KMS-11 (cell line): ENCODE measurements at regions not wholly inside any gene's neighbourhood (a gene's known extent, or its start where the extent isn't known, plus 50 kb on each side); places are given as distances from the start of the nearest gene placed in this dataset.

Source experiments
- H2AFZ ChIP-seq: fragments of 200-600 bp; sonication (generic); 2 replicates; pipeline ENCODE4 v1.6.1; 2016; ENCODE audit warnings: antibody characterized with exemption, mixed run types, low read depth
- H3K27ac ChIP-seq: fragments of 200-600 bp; sonication (generic); 2 replicates; pipeline ENCODE4 v1.6.1; 2016; ENCODE audit warnings: mild to moderate bottlenecking, mixed run types
- H3K27me3 ChIP-seq: fragments of 200-600 bp; sonication (generic); 2 replicates; pipeline ENCODE4 v1.6.1; 2017; ENCODE audit warnings: mild to moderate bottlenecking, low read depth, mixed run types, moderate library complexity; ENCODE audit not compliant: insufficient read depth
- H3K36me3 ChIP-seq: fragments of 200-600 bp; sonication (generic); 2 replicates; pipeline ENCODE4 v1.6.1; 2017; ENCODE audit warnings: mild to moderate bottlenecking, mixed run types; ENCODE audit not compliant: insufficient read depth
- H3K4me1 ChIP-seq: fragments of 200-600 bp; sonication (generic); 2 replicates; pipeline ENCODE4 v1.6.1; 2016; ENCODE audit warnings: mild to moderate bottlenecking, low read depth, mixed run types; ENCODE audit not compliant: poor library complexity, severe bottlenecking
- H3K4me2 ChIP-seq: fragments of 200-600 bp; sonication (generic); 2 replicates; pipeline ENCODE4 v1.7.0; 2016; ENCODE audit warnings: mild to moderate bottlenecking, mixed run types
- H3K4me3 ChIP-seq: fragments of 200-600 bp; sonication (generic); IDR thresholded peaks from 2 replicates; pipeline ENCODE4 v1.6.1; 2017; ENCODE audit warnings: low read depth, low read length, mixed read lengths; ENCODE audit not compliant: insufficient read depth
- H3K79me2 ChIP-seq: fragments of 200-600 bp; sonication (generic); 2 replicates; pipeline ENCODE4 v1.6.1; 2016; ENCODE audit warnings: low read depth, mixed run types; ENCODE audit not compliant: insufficient read depth
- H3K9ac ChIP-seq: fragments of 200-600 bp; sonication (generic); 2 replicates; pipeline ENCODE4 v1.6.1; 2016; ENCODE audit warnings: mild to moderate bottlenecking, mixed run types
- H4K20me1 ChIP-seq: fragments of 200-600 bp; sonication (generic); 2 replicates; pipeline ENCODE4 v1.6.1; 2016; ENCODE audit warnings: mild to moderate bottlenecking, mixed run types; ENCODE audit not compliant: insufficient read depth
- CTCF ChIP-seq: fragments of 200-600 bp; sonication (generic); conservative IDR thresholded peaks from 2 replicates; pipeline ENCODE4 v1.6.1; 2017; ENCODE audit warnings: low read depth, mild to moderate bottlenecking, antibody characterized with exemption, low read length, moderate library complexity, mixed read lengths

- Histone ChIP-seq H4K20me1 (no peaks in the 10 kb centered on the region), H3K36me3 (no peaks in the 10 kb centered on the region), H3K27me3 (no peaks in the 10 kb centered on the region), H3K4me1 (peaks cover 3% of the 10 kb centered on the region), H3K27ac (no peak overlapping the region), H3K9ac (no peak overlapping the region), H3K4me3 (no peak overlapping the region), H3K79me2 (no peaks in the 10 kb centered on the region), H3K4me2 (no peak overlapping the region), H2AFZ (no peak overlapping the region)
- TF ChIP-seq CTCF: no peak
Measured at GRCh38 chr12:25615119-25615518, 62.0 kb upstream of the LMNTD1 start.

GRCh38 chr12:25616286-25616685, 63.2 kb upstream of the LMNTD1 start:
- Histone ChIP-seq H3K79me2 (no peaks in the 10 kb centered on the region), H2AFZ (no peak overlapping the region), H4K20me1 (no peaks in the 10 kb centered on the region), H3K36me3 (no peaks in the 10 kb centered on the region), H3K27me3 (no peaks in the 10 kb centered on the region), H3K4me2 (no peak overlapping the region), H3K4me1 (peaks cover 3% of the 10 kb centered on the region), H3K27ac (no peak overlapping the region), H3K4me3 (no peak overlapping the region), H3K9ac (no peak overlapping the region)
- TF ChIP-seq CTCF: no peak

GRCh38 chr12:25617991-25618390, 64.9 kb upstream of the LMNTD1 start:
- H2AFZ ChIP-seq: no peak overlapping the region
- no peaks in the 10 kb centered on the region for H4K20me1 ChIP-seq
- H3K4me3 ChIP-seq: no peak overlapping the region
- H3K36me3 ChIP-seq: no peaks in the 10 kb centered on the region
- no peak overlapping the region for H3K4me2 ChIP-seq
- H3K27me3 ChIP-seq: no peaks in the 10 kb centered on the region
- no peaks in the 10 kb centered on the region for H3K79me2 ChIP-seq
- H3K27ac ChIP-seq: no peak overlapping the region
- no peak for TF ChIP-seq CTCF
- peaks cover 3% of the 10 kb centered on the region for H3K4me1 ChIP-seq
- no peak overlapping the region for H3K9ac ChIP-seq

- no peaks in the 10 kb centered on the region for H3K79me2 ChIP-seq
- H3K4me3 ChIP-seq: no peak overlapping the region
- no peaks in the 10 kb centered on the region for H3K36me3 ChIP-seq
- no peaks in the 10 kb centered on the region for H3K4me1 ChIP-seq
- no peak overlapping the region for H3K9ac ChIP-seq
- no peaks in the 10 kb centered on the region for H4K20me1 ChIP-seq
- TF ChIP-seq CTCF: no peak
- no peak overlapping the region for H3K4me2 ChIP-seq
- no peaks in the 10 kb centered on the region for H3K27me3 ChIP-seq
- H2AFZ ChIP-seq: no peak overlapping the region
- H3K27ac ChIP-seq: no peak overlapping the region
Measured at GRCh38 chr12:25623816-25624215, 70.7 kb upstream of the LMNTD1 start.

- no peaks in the 10 kb centered on the region for H3K27me3 ChIP-seq
- no peaks in the 10 kb centered on the region for H3K4me1 ChIP-seq
- no peaks in the 10 kb centered on the region for H4K20me1 ChIP-seq
- no peak overlapping the region for H3K27ac ChIP-seq
- TF ChIP-seq CTCF: no peak
- H3K79me2 ChIP-seq: no peaks in the 10 kb centered on the region
- no peak overlapping the region for H3K4me3 ChIP-seq
- no peak overlapping the region for H3K4me2 ChIP-seq
- H3K36me3 ChIP-seq: no peaks in the 10 kb centered on the region
- H2AFZ ChIP-seq: no peak overlapping the region
- no peak overlapping the region for H3K9ac ChIP-seq
Measured at GRCh38 chr12:25625146-25625545, 72.1 kb upstream of the LMNTD1 start.
